Chondrocyte (in vitro differentiated cells): ENCODE measurements at regions not wholly inside any gene's neighbourhood (a gene's known extent, or its start where the extent isn't known, plus 50 kb on each side); places are given as distances from the start of the nearest gene placed in this dataset.
"Not testable (repeated sequence)": the region's sequence is repeated elsewhere in the genome, so short reads cannot be mapped to it uniquely, and the experiment has no call there.

Source experiments
- DNase-seq: peaks from one replicate; pipeline ENCODE4 v3.0.0; 2021; ENCODE audit warnings: mixed read lengths, low spot score
- H3K27ac Mint-ChIP-seq: one replicate; pipeline ENCODE4 v1.8.0; 2021; ENCODE audit warnings: mild to moderate bottlenecking, moderate library complexity, mixed read lengths; ENCODE audit not compliant: unreplicated experiment
- H3K27me3 Mint-ChIP-seq: 2 replicates; pipeline ENCODE4 v1.8.0; 2021; ENCODE audit warnings: low read depth, mixed read lengths
- H3K36me3 Mint-ChIP-seq: 2 replicates; pipeline ENCODE4 v1.8.0; 2021; ENCODE audit warnings: low read depth, mixed read lengths
- H3K4me1 Mint-ChIP-seq: 2 replicates; pipeline ENCODE4 v1.8.0; 2021; ENCODE audit warnings: low read depth, mild to moderate bottlenecking, mixed read lengths
- H3K4me3 Mint-ChIP-seq: one replicate; pipeline ENCODE4 v1.8.0; 2021; ENCODE audit warnings: mild to moderate bottlenecking, moderate library complexity, mixed read lengths; ENCODE audit not compliant: unreplicated experiment
- H3K9me3 Mint-ChIP-seq: 2 replicates; pipeline ENCODE4 v1.8.0; 2021; ENCODE audit warnings: low read depth, mixed read lengths
- CTCF ChIP-seq: fragments of 200-600 bp; sonication (generic); IDR thresholded peaks from 2 replicates; pipeline ENCODE4 v1.5.0; 2021; ENCODE audit warnings: antibody characterized with exemption, mild to moderate bottlenecking, moderate library complexity

- not testable (repeated sequence) for H3K4me3 Mint-ChIP-seq, H3K4me1 Mint-ChIP-seq, H3K27me3 Mint-ChIP-seq, H3K36me3 Mint-ChIP-seq, H3K27ac Mint-ChIP-seq, DNase-seq
- peaks cover 43% of the 10 kb centered on the region for H3K9me3 Mint-ChIP-seq
Measured at GRCh38 chrX:76774912-76775311, 347.4 kb downstream of the MAGEE1 start.

GRCh38 chrX:76796311-76796710, 368.8 kb downstream of the MAGEE1 start:
- Mint-ChIP-seq H3K27me3 (no peaks in the 10 kb centered on the region), H3K9me3 (peaks cover 36% of the 10 kb centered on the region), H3K27ac (no peak overlapping the region), H3K4me3 (no peak overlapping the region), H3K36me3 (no peaks in the 10 kb centered on the region), H3K4me1 (no peaks in the 10 kb centered on the region)
- no peak for TF ChIP-seq CTCF
- DNase-seq, result no peak

- no peak for DNase-seq
- Mint-ChIP-seq H3K4me1 (no peaks in the 10 kb centered on the region), H3K9me3 (peaks cover 31% of the 10 kb centered on the region), H3K36me3 (no peaks in the 10 kb centered on the region), H3K27ac (no peak overlapping the region), H3K27me3 (no peaks in the 10 kb centered on the region), H3K4me3 (no peak overlapping the region)
- no peak for TF ChIP-seq CTCF
Measured at GRCh38 chrX:76802708-76803107, 375.2 kb downstream of the MAGEE1 start.

GRCh38 chrX:76815754-76816153, 388.2 kb downstream of the MAGEE1 start:
- Mint-ChIP-seq H3K27ac (no peak overlapping the region), H3K36me3 (no peaks in the 10 kb centered on the region), H3K9me3 (peaks cover 16% of the 10 kb centered on the region), H3K4me1 (no peaks in the 10 kb centered on the region), H3K4me3 (no peak overlapping the region), H3K27me3 (no peaks in the 10 kb centered on the region)
- no peak for DNase-seq
- no peak for TF ChIP-seq CTCF

- H3K9me3 Mint-ChIP-seq, result peaks cover 20% of the 10 kb centered on the region
- not testable (repeated sequence) for H3K27ac Mint-ChIP-seq, H3K27me3 Mint-ChIP-seq, H3K4me3 Mint-ChIP-seq, H3K36me3 Mint-ChIP-seq, DNase-seq, H3K4me1 Mint-ChIP-seq
Measured at GRCh38 chrX:76817279-76817678, 389.8 kb downstream of the MAGEE1 start.

GRCh38 chrX:76821276-76821675, 393.8 kb downstream of the MAGEE1 start:
- Mint-ChIP-seq H3K36me3 (no peaks in the 10 kb centered on the region), H3K4me3 (no peak overlapping the region), H3K27ac (no peak overlapping the region), H3K27me3 (no peaks in the 10 kb centered on the region), H3K9me3 (peaks cover 34% of the 10 kb centered on the region), H3K4me1 (no peaks in the 10 kb centered on the region)
- no peak for DNase-seq
- no peak for TF ChIP-seq CTCF
